ENCODE measurements at regions not wholly inside any gene's neighbourhood (a gene's known extent, or its start where the extent isn't known, plus 50 kb on each side); places are given as distances from the start of the nearest gene placed in this dataset.
"Not testable (repeated sequence)": the region's sequence is repeated elsewhere in the genome, so short reads cannot be mapped to it uniquely, and the experiment has no call there.

DNA sequence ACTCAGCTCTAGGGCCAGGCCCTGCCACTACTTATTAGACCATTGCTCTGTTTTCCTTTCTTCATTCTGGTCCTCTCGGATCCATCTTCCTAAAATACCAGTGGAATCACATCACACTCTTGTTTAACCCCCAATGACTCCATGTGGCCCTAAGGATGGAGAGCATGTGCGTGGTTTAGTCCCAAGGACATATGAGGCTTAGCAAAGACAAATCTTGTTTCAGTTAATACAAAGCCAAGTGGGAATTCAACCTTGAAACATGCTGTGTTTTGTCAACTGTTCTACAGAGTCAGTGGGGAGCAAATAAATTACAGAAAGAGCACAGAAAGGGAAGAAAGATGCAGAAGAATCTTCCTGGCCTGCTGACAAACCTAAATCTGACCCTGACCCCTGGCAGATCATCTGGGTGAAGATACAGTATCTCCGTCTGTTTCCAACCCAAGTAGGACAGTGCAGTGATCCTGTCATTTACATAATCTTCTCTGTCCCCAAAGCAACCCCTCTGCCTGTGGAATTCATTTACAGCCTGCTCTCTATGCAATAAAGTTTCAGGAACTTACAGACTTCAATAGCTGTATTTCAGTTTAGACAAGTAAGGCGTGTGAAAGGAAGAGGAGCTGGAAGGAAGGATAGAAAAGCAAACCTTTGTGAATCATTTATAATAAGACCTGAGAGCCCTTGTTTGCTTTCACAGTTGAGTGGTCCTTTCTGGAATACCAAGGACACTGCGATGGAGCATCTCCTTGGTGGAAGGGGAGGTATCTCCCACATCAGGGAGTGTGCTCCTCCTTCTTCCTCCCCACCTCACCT, 144.0 kb downstream of the THBS2 start:
- H3K4me3 Mint-ChIP-seq (ENCODE audit: low read depth) = no peak overlapping the region
- intact Hi-C loops (cut with micrococcal nuclease) = no loop called here

GRCh38 chr6:169108753-169109152, 144.9 kb downstream of the THBS2 start:
- Mint-ChIP-seq H3K27me3 (ENCODE audit: low read depth) (peaks cover 2% of the 10 kb centered on the region), H3K36me3 (ENCODE audit: low read depth) (no peaks in the 10 kb centered on the region), H3K4me1 (ENCODE audit: low read depth) (no peaks in the 10 kb centered on the region), H3K4me3 (ENCODE audit: low read depth) (no peak overlapping the region), H3K27ac (no peak overlapping the region), H3K9me3 (no peaks in the 10 kb centered on the region)
- intact Hi-C loops (cut with micrococcal nuclease) = no loop called here
- DNase-seq (ENCODE audit: low spot score) = no peak

More for the DNA sequence above, 144.0 kb downstream of the THBS2 start:
- Mint-ChIP-seq H3K4me1 (ENCODE audit: low read depth) (no peaks in the 10 kb centered on the region), H3K36me3 (ENCODE audit: low read depth) (no peaks in the 10 kb centered on the region), H3K27me3 (ENCODE audit: low read depth) (peaks cover 2% of the 10 kb centered on the region), H3K27ac (no peak overlapping the region), H3K9me3 (no peaks in the 10 kb centered on the region)
- no peak for DNase-seq (ENCODE audit: low spot score)

- Mint-ChIP-seq H3K27me3 (ENCODE audit: low read depth) (peaks cover 2% of the 10 kb centered on the region), H3K9me3 (no peaks in the 10 kb centered on the region), H3K4me3 (ENCODE audit: low read depth) (no peak overlapping the region), H3K36me3 (ENCODE audit: low read depth) (no peaks in the 10 kb centered on the region), H3K27ac (no peak overlapping the region), H3K4me1 (ENCODE audit: low read depth) (no peaks in the 10 kb centered on the region)
- no peak for DNase-seq (ENCODE audit: low spot score)
- intact Hi-C loops (cut with micrococcal nuclease) = no loop called here
These were observed 147.5 kb downstream of the THBS2 start for GRCh38 chr6:169106176-169106575.

- intact Hi-C loops (cut with micrococcal nuclease) = no loop called here
- peaks cover 2% of the 10 kb centered on the region for H3K27me3 Mint-ChIP-seq (ENCODE audit: low read depth)
- no peak overlapping the region for H3K27ac Mint-ChIP-seq
- H3K9me3 Mint-ChIP-seq = no peaks in the 10 kb centered on the region
- no peak for DNase-seq (ENCODE audit: low spot score)
- H3K4me1 Mint-ChIP-seq (ENCODE audit: low read depth) = no peaks in the 10 kb centered on the region
- no peak overlapping the region for H3K4me3 Mint-ChIP-seq (ENCODE audit: low read depth)
- H3K36me3 Mint-ChIP-seq (ENCODE audit: low read depth) = no peaks in the 10 kb centered on the region
These were observed 151.7 kb downstream of the THBS2 start for GRCh38 chr6:169101981-169102380.

GRCh38 chr6:169101036-169101805, 152.4 kb downstream of the THBS2 start:
- Mint-ChIP-seq H3K9me3 (no peaks in the 10 kb centered on the region), H3K27ac (no peak overlapping the region), H3K36me3 (ENCODE audit: low read depth) (no peaks in the 10 kb centered on the region), H3K4me3 (ENCODE audit: low read depth) (no peak overlapping the region), H3K27me3 (ENCODE audit: low read depth) (no peaks in the 10 kb centered on the region), H3K4me1 (ENCODE audit: low read depth) (no peaks in the 10 kb centered on the region)
- intact Hi-C loops (cut with micrococcal nuclease) = no loop called here
- DNase-seq (ENCODE audit: low spot score) = no peak

DNA sequence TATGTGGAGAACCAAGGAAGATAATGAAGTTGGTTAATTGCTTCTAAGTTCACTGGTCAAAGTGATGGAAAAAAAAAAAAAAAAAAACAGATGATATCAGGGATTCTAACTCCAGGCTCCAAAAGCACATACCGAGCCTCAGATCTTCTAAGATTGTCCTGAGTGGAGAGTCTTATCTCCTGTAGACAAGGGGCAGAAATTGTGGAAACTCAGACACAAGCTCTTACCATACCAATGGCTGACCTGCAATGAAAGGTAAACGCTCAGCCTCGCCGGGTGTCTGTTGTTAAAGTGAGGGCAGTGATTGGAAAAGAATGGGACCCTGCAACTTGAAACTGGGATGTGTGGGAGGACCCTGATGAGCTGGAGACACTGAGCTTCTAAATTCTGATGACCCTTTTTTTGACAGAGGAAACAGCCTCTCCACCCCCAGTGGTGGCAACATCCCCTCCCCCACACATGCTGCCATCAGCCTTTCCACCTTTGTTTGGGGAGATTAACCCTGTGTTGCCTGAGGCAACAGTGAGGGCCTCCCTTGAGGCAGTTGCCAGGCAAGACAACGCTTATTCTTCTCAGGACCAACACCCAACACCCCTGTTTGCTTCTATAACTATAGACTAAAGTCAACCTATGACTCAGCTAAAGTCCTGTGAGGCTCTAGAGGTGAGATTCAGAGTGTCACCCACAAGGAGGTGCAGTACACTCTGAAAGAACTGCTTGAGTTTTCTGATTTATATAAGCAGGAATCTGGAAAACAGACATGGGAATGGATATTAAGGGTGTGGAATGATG, 154.0 kb downstream of the THBS2 start:
- Mint-ChIP-seq H3K4me1 (ENCODE audit: low read depth) (no peaks in the 10 kb centered on the region), H3K4me3 (ENCODE audit: low read depth) (no peak overlapping the region), H3K27me3 (ENCODE audit: low read depth) (no peaks in the 10 kb centered on the region), H3K9me3 (no peaks in the 10 kb centered on the region), H3K27ac (no peak overlapping the region), H3K36me3 (ENCODE audit: low read depth) (no peaks in the 10 kb centered on the region)
- intact Hi-C loops (cut with micrococcal nuclease) = no loop called here
- DNase-seq (ENCODE audit: low spot score) = no peak

DNA sequence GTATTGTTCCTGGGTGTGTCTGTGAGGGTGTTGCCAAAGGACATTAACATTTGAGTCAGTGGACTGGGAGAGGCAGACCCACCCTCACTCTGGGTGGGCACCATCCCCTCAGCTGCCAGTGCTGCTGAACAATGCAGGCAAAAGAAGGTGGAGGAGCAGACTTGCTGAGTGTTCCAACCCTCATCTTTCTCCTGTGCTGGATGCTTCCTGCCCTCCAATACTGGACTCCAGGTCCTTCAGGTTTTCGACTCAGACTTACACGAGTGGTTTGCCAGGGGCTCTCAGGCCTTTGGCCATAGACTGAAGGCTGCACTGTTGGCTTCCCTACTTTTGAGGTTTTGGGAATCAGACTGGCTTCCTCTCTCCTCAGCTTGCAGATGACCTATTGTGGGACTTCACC, 155.0 kb downstream of the THBS2 start:
- H3K4me3 Mint-ChIP-seq (ENCODE audit: low read depth); H3K27me3 Mint-ChIP-seq (ENCODE audit: low read depth); H3K36me3 Mint-ChIP-seq (ENCODE audit: low read depth); H3K27ac Mint-ChIP-seq; H3K9me3 Mint-ChIP-seq; intact Hi-C loops (cut with micrococcal nuclease); H3K4me1 Mint-ChIP-seq (ENCODE audit: low read depth); DNase-seq (ENCODE audit: low spot score): not testable (repeated sequence)

DNA sequence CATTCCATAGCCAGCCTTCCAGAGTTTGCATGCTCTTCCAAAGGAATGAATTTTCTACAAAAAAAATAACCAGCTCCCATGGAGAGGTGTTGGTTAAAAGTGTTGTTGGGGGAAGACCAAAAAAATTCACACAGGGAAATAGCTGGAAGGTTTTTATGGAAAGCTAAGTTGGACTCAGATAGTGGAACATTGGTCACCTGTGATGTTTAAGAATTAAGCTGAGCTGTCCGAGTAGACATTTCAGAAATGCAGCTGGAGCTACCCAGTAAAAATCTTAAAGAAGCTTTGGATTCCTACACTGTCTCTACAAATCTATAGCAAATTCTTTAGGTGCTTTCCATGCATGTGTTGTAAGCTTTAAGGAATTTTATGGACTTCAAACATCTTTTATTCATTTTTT, 155.5 kb downstream of the THBS2 start:
- Mint-ChIP-seq H3K4me3 (ENCODE audit: low read depth) (no peak overlapping the region), H3K9me3 (no peaks in the 10 kb centered on the region), H3K27me3 (ENCODE audit: low read depth) (no peaks in the 10 kb centered on the region), H3K27ac (no peak overlapping the region), H3K36me3 (ENCODE audit: low read depth) (no peaks in the 10 kb centered on the region), H3K4me1 (ENCODE audit: low read depth) (no peaks in the 10 kb centered on the region)
- intact Hi-C loops (cut with micrococcal nuclease) = no loop called here
- DNase-seq (ENCODE audit: low spot score) = no peak

DNA sequence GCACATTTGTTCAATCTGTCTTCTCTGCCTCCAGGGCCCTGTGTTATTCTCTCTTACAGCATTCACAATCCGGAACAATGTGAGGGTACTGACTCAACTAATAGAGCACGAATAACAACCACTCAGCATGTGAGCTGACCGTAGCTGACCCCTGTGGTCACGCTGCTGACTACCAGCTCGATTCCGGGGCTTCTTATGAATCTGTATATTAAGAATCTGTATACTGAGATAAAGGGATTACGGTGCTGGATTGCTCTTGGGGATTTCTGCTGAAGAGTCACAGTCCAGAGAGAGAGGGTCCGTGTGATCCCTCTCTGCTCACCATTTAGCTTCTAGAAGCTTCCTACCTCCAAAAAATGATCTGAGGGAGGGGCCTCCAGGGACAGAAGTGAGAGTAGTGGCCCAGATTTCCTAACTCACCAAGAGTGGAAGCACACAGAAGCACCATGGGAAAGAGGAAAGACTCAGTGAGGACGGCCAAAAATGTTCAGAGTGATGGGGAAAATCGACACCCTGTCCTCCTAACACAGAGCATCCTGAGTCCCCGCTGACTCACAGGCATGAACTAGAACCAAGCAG, 156.2 kb downstream of the THBS2 start:
- no peak overlapping the region for H3K4me3 Mint-ChIP-seq (ENCODE audit: low read depth)
- intact Hi-C loops (cut with micrococcal nuclease) = no loop called here
- no peaks in the 10 kb centered on the region for H3K36me3 Mint-ChIP-seq (ENCODE audit: low read depth)
- no peak overlapping the region for H3K27ac Mint-ChIP-seq
- H3K4me1 Mint-ChIP-seq (ENCODE audit: low read depth) = no peaks in the 10 kb centered on the region
- DNase-seq (ENCODE audit: low spot score) = no peak
- H3K9me3 Mint-ChIP-seq = no peaks in the 10 kb centered on the region
- no peaks in the 10 kb centered on the region for H3K27me3 Mint-ChIP-seq (ENCODE audit: low read depth)

DNA sequence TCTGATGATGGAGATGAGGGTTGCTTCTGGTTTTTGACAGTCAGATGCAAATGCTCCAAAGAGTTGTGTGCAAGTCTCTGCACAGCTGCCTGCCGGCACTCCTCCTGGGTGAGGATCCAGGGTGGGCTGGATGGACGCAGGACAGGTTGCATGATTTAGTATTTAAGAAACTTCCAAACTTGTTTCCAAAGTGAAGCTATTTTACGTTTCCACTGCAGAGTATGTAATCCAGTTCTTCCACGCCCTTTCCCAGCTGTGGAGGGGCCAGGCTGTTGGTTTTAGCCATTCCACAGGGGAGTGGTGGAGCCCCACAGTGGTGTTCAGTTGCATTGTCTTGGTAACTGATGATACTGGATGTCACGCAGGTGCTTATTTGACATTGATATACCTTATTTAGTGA, 157.3 kb downstream of the THBS2 start:
- no peaks in the 10 kb centered on the region for H3K27me3 Mint-ChIP-seq (ENCODE audit: low read depth)
- H3K36me3 Mint-ChIP-seq (ENCODE audit: low read depth) = no peaks in the 10 kb centered on the region
- intact Hi-C loops (cut with micrococcal nuclease) = no loop called here
- DNase-seq (ENCODE audit: low spot score) = no peak
- peaks cover 8% of the 10 kb centered on the region for H3K9me3 Mint-ChIP-seq
- no peak overlapping the region for H3K27ac Mint-ChIP-seq
- H3K4me3 Mint-ChIP-seq (ENCODE audit: low read depth) = no peak overlapping the region
- no peaks in the 10 kb centered on the region for H3K4me1 Mint-ChIP-seq (ENCODE audit: low read depth)

- no peak overlapping the region for H3K4me3 Mint-ChIP-seq (ENCODE audit: low read depth)
- peaks cover 20% of the 10 kb centered on the region for H3K9me3 Mint-ChIP-seq
- no peak for DNase-seq (ENCODE audit: low spot score)
- H3K27me3 Mint-ChIP-seq (ENCODE audit: low read depth) = no peaks in the 10 kb centered on the region
- H3K27ac Mint-ChIP-seq = no peak overlapping the region
- no peaks in the 10 kb centered on the region for H3K4me1 Mint-ChIP-seq (ENCODE audit: low read depth)
- intact Hi-C loops (cut with micrococcal nuclease) = no loop called here
- H3K36me3 Mint-ChIP-seq (ENCODE audit: low read depth) = no peaks in the 10 kb centered on the region
These were observed 158.5 kb downstream of the THBS2 start for GRCh38 chr6:169095153-169095552.

GRCh38 chr6:169094552-169094950, 159.1 kb downstream of the THBS2 start:
- Mint-ChIP-seq H3K27ac (no peak overlapping the region), H3K27me3 (ENCODE audit: low read depth) (no peaks in the 10 kb centered on the region), H3K4me3 (ENCODE audit: low read depth) (no peak overlapping the region), H3K36me3 (ENCODE audit: low read depth) (no peaks in the 10 kb centered on the region), H3K9me3 (peaks cover 26% of the 10 kb centered on the region), H3K4me1 (ENCODE audit: low read depth) (no peaks in the 10 kb centered on the region)
- DNase-seq (ENCODE audit: low spot score) = no peak
- intact Hi-C loops (cut with micrococcal nuclease) = no loop called here

All from activated T-helper 2 cell treated with anti-CD3 and anti-CD28 coated beads, Interferon-gamma antibody, Interleukin-2, Interleukin-4, amounts not matched to agents 10 μg/mL and 5 μg/mL and 100 μg/mL, durations not matched to agents 14 hours and 24 hours and 36 hours (primary cell).